ENCODE measurements at regions not wholly inside any gene's neighbourhood (a gene's known extent, or its start where the extent isn't known, plus 50 kb on each side); places are given as distances from the start of the nearest gene placed in this dataset.
"Not testable (repeated sequence)": the region's sequence is repeated elsewhere in the genome, so short reads cannot be mapped to it uniquely, and the experiment has no call there.

DNA sequence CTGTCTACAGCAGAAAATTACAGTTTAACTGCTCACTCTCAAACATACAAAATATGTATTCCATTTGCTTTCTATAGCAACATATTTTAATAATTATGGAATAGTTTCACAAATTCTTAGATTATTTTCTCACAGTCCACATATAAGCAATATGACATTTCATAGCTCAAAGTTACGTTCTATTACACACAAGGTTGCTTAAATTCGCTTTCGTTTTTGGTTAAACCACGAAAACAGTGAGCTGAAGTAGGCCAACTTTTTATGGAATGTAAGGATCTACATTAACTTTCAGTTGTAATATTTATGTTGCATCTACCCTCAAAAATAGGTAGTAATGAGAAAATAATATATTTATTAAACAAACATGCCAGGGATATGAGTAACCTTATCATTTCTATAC, 966.0 kb upstream of the ACO1 start:
- Histone ChIP-seq H3K79me1 (ENCODE audit: insufficient read depth, low read depth, low read length, poor library complexity, severe bottlenecking) (no peaks in the 10 kb centered on the region), H3T11ph (ENCODE audit: low read length) (no peak overlapping the region), H2AFZ (ENCODE audit: low read length) (no peak overlapping the region), H3K4me2 (ENCODE audit: insufficient read depth, insufficient read length, low read length) (no peak overlapping the region), H2BK120ac (ENCODE audit: low read depth, low read length, poor library complexity, severe bottlenecking) (no peak overlapping the region), H2BK15ac (ENCODE audit: low read depth, low read length) (no peak overlapping the region), H3K79me2 (ENCODE audit: insufficient read depth, low read length) (no peaks in the 10 kb centered on the region), H4K8ac (replicated peaks; ENCODE audit: insufficient read length, low read depth, low read length) (no peak overlapping the region), H3K9me3 (ENCODE audit: control insufficient read depth, low read depth, low read length) (no peaks in the 10 kb centered on the region), H3K4ac (ENCODE audit: low read depth, low read length) (no peak overlapping the region), H3K14ac (ENCODE audit: insufficient read depth, low read length) (no peak overlapping the region), H3K4me1 (ENCODE audit: insufficient read depth, low read length) (no peaks in the 10 kb centered on the region), H2BK5ac (ENCODE audit: insufficient read length, low read length) (no peak overlapping the region), H4K20me1 (ENCODE audit: control insufficient read depth, insufficient read depth, insufficient read length) (no peaks in the 10 kb centered on the region), H3K27ac (ENCODE audit: insufficient read length, low read depth, low read length) (no peak overlapping the region), H3K23ac (ENCODE audit: insufficient read length, low read depth, low read length) (no peak overlapping the region), H3K27me3 (ENCODE audit: insufficient read depth, low read length) (no peaks in the 10 kb centered on the region), H3K56ac (ENCODE audit: insufficient read length, low read depth, low read length) (no peak overlapping the region), H2AK5ac (ENCODE audit: insufficient read length, low read length) (no peak overlapping the region), H4K5ac (ENCODE audit: insufficient read length, low read depth, low read length) (no peak overlapping the region), H2BK20ac (ENCODE audit: low read depth, low read length, poor library complexity, severe bottlenecking) (no peak overlapping the region), H2BK12ac (ENCODE audit: insufficient read length, low read depth, low read length) (no peak overlapping the region), H3K18ac (ENCODE audit: insufficient read length, low read depth, low read length) (no peak overlapping the region), H4K91ac (ENCODE audit: insufficient read length, low read depth, low read length) (no peak overlapping the region), H3K9ac (ENCODE audit: extremely low read depth, insufficient read length, low read length) (no peak overlapping the region), H3K23me2 (ENCODE audit: insufficient read length, low read depth, low read length, poor library complexity, severe bottlenecking) (no peaks in the 10 kb centered on the region)
- peaks cover 8 to 15% (median 11%) of the 10 kb centered on the region in 3 experiments; a peak in 4 of 7 replicates for H3K36me3 Mint-ChIP-seq (ENCODE audit: insufficient read depth in 1 of 3, low read depth in 3 of 3)
- DNase-seq: no peak
- peaks cover 8 to 13% of the 10 kb centered on the region in 2 experiments for H3K9me3 Mint-ChIP-seq
- H3K27ac Mint-ChIP-seq: no peak overlapping the region
- H3K27me3 Mint-ChIP-seq (ENCODE audit: low read depth): no peaks in the 10 kb centered on the region
- TF ChIP-seq, protein P1, sequence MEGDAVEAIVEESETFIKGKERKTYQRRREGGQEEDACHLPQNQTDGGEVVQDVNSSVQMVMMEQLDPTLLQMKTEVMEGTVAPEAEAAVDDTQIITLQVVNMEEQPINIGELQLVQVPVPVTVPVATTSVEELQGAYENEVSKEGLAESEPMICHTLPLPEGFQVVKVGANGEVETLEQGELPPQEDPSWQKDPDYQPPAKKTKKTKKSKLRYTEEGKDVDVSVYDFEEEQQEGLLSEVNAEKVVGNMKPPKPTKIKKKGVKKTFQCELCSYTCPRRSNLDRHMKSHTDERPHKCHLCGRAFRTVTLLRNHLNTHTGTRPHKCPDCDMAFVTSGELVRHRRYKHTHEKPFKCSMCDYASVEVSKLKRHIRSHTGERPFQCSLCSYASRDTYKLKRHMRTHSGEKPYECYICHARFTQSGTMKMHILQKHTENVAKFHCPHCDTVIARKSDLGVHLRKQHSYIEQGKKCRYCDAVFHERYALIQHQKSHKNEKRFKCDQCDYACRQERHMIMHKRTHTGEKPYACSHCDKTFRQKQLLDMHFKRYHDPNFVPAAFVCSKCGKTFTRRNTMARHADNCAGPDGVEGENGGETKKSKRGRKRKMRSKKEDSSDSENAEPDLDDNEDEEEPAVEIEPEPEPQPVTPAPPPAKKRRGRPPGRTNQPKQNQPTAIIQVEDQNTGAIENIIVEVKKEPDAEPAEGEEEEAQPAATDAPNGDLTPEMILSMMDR (conservative IDR thresholded peaks at IDR 0.05): no peak
- no CpG with 5 or more reads among the region's 4 CpGs for WGBS (ENCODE audit: extremely low coverage, insufficient read length, low lambda C conversion rate)
- no peak overlapping the region for H3K4me3 Mint-ChIP-seq
- peaks cover 3 to 6% of the 10 kb centered on the region in 2 experiments; a peak in 2 of 4 replicates for H3K4me1 Mint-ChIP-seq

DNA sequence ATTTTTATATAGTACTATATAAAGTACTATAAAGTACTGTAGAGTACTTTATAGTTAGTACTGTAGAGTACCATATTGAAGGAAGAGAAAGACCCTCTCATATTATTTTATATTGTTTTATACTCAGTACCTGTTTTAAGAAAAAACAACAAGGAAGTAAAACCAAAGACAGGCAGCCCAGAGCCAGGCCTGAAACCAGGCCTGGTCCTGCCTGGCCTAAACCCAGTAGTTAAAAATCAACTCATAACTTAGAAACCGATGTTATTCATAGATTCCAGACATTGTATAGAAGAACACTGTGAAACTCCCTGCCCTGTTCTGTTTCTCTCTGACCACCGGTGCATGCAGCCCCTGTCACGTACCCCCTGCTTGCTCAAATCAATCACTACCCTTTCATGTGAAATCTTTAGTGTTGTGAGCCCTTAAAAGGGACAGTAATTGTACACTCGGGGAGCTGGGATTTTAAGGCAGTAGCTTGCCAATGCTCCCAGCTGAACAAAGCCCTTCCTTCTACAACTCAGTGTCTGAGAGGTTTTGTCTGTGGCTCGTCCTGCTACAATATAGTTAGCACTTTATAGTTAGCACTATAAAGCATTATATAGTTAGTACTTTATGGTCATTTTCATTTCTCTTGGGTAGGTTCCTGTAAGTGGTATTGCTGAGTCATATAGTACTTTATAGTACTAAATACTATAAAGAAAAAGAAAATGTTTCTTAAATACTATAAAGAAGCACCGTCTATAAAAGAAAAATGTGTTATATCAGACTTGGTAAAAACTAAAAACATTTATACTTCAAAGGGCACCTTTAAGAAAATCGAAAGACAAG, 940.6 kb upstream of the ACO1 start:
- H3K9me3 ChIP-seq (ENCODE audit: control insufficient read depth, low read depth, low read length); H3K27me3 ChIP-seq (ENCODE audit: insufficient read depth, low read length); H3K4me3 Mint-ChIP-seq; H3K79me2 ChIP-seq (ENCODE audit: insufficient read depth, low read length); H3K79me1 ChIP-seq (ENCODE audit: insufficient read depth, low read depth, low read length, poor library complexity, severe bottlenecking); H4K8ac ChIP-seq (replicated peaks; ENCODE audit: insufficient read length, low read depth, low read length); H2BK12ac ChIP-seq (ENCODE audit: insufficient read length, low read depth, low read length); H3K9ac ChIP-seq (ENCODE audit: extremely low read depth, insufficient read length, low read length); H2BK20ac ChIP-seq (ENCODE audit: low read depth, low read length, poor library complexity, severe bottlenecking); H3K4ac ChIP-seq (ENCODE audit: low read depth, low read length); H3K4me1 ChIP-seq (ENCODE audit: insufficient read depth, low read length); H3K9me3 Mint-ChIP-seq; H4K91ac ChIP-seq (ENCODE audit: insufficient read length, low read depth, low read length); H3K23ac ChIP-seq (ENCODE audit: insufficient read length, low read depth, low read length); H2BK5ac ChIP-seq (ENCODE audit: insufficient read length, low read length); H4K5ac ChIP-seq (ENCODE audit: insufficient read length, low read depth, low read length); H3K27me3 Mint-ChIP-seq (ENCODE audit: low read depth); H3K36me3 Mint-ChIP-seq (ENCODE audit: insufficient read depth in 1 of 3, low read depth in 3 of 3); H4K20me1 ChIP-seq (ENCODE audit: control insufficient read depth, insufficient read depth, insufficient read length); H2BK15ac ChIP-seq (ENCODE audit: low read depth, low read length); H3K18ac ChIP-seq (ENCODE audit: insufficient read length, low read depth, low read length); H2BK120ac ChIP-seq (ENCODE audit: low read depth, low read length, poor library complexity, severe bottlenecking); H3K14ac ChIP-seq (ENCODE audit: insufficient read depth, low read length); DNase-seq; H3K23me2 ChIP-seq (ENCODE audit: insufficient read length, low read depth, low read length, poor library complexity, severe bottlenecking); H3T11ph ChIP-seq (ENCODE audit: low read length); H2AK5ac ChIP-seq (ENCODE audit: insufficient read length, low read length); H3K4me2 ChIP-seq (ENCODE audit: insufficient read depth, insufficient read length, low read length); H3K27ac ChIP-seq (ENCODE audit: insufficient read length, low read depth, low read length); H3K56ac ChIP-seq (ENCODE audit: insufficient read length, low read depth, low read length): not testable (repeated sequence)
- peaks cover 14 to 23% of the 10 kb centered on the region in 2 experiments for H3K4me1 Mint-ChIP-seq
- WGBS (ENCODE audit: extremely low coverage, insufficient read length, low lambda C conversion rate): no CpG with 5 or more reads among the region's 7 CpGs
- peak overlapping the region in 1 of 3 experiments; percentile 91; a peak in 2 of 7 replicates for H3K27ac Mint-ChIP-seq
- peak overlapping the region; percentile 40 for H2AFZ ChIP-seq (ENCODE audit: low read length)

Data from H9 (cell line).